ENCODE measurements at regions not wholly inside any gene's neighbourhood (a gene's known extent, or its start where the extent isn't known, plus 50 kb on each side); places are given as distances from the start of the nearest gene placed in this dataset.

GRCh38 chr3:64939309-64939708 lies 251.5 kb upstream of the ADAMTS9 start:
- no peak for DNase-seq (ENCODE audit: low read depth in 2 of 2)
- H3K4me3 ChIP-seq (replicated peaks in 1 of 2; ENCODE audit: low read depth in 2 of 2, low read length in 2 of 2): no peak overlapping the region
- no peak for TF ChIP-seq CTCF (IDR thresholded peaks at IDR 0.05; ENCODE audit: low read depth, low read length)

GRCh38 chr3:64936556-64936955 lies 248.8 kb upstream of the ADAMTS9 start:
- DNase-seq (ENCODE audit: low read depth in 2 of 2): peak; percentile 8 to 27

GRCh38 chr3:64935971-64936370 lies 248.2 kb upstream of the ADAMTS9 start:
- no peak overlapping the region for H3K4me3 ChIP-seq (replicated peaks in 1 of 2; ENCODE audit: low read depth in 2 of 2, low read length in 2 of 2)
- DNase-seq (ENCODE audit: low read depth in 2 of 2): no peak
- no peak for TF ChIP-seq CTCF (IDR thresholded peaks at IDR 0.05; ENCODE audit: low read depth, low read length)

More at GRCh38 chr3:64936556-64936955, 248.8 kb upstream of the ADAMTS9 start:
- no peak overlapping the region for H3K4me3 ChIP-seq (replicated peaks in 1 of 2; ENCODE audit: low read depth in 2 of 2, low read length in 2 of 2)
- TF ChIP-seq CTCF (IDR thresholded peaks at IDR 0.05; ENCODE audit: low read depth, low read length): no peak

- DNase-seq (ENCODE audit: low read depth in 2 of 2): no peak
- no peak for TF ChIP-seq CTCF (IDR thresholded peaks at IDR 0.05; ENCODE audit: low read depth, low read length)
- no peak overlapping the region for H3K4me3 ChIP-seq (replicated peaks in 1 of 2; ENCODE audit: low read depth in 2 of 2, low read length in 2 of 2)
Measured at GRCh38 chr3:64932666-64933342, 245.0 kb upstream of the ADAMTS9 start.

- DNase-seq (ENCODE audit: low read depth in 2 of 2): no peak
- TF ChIP-seq CTCF (IDR thresholded peaks at IDR 0.05; ENCODE audit: low read depth, low read length): no peak
- H3K4me3 ChIP-seq (replicated peaks in 1 of 2; ENCODE audit: low read depth in 2 of 2, low read length in 2 of 2): no peak overlapping the region
Measured at GRCh38 chr3:64932016-64932518, 244.3 kb upstream of the ADAMTS9 start.

- TF ChIP-seq CTCF (IDR thresholded peaks at IDR 0.05; ENCODE audit: low read depth, low read length): no peak
Measured at GRCh38 chr3:64930891-64931290, 243.1 kb upstream of the ADAMTS9 start.

GRCh38 chr3:64928683-64929082 lies 240.9 kb upstream of the ADAMTS9 start:
- DNase-seq (ENCODE audit: low read depth in 2 of 2): no peak
- TF ChIP-seq CTCF (IDR thresholded peaks at IDR 0.05; ENCODE audit: low read depth, low read length): no peak
- no peak overlapping the region for H3K4me3 ChIP-seq (replicated peaks in 1 of 2; ENCODE audit: low read depth in 2 of 2, low read length in 2 of 2)

More at GRCh38 chr3:64930891-64931290, 243.1 kb upstream of the ADAMTS9 start:
- H3K4me3 ChIP-seq (replicated peaks in 1 of 2; ENCODE audit: low read depth in 2 of 2, low read length in 2 of 2): no peak overlapping the region
- DNase-seq (ENCODE audit: low read depth in 2 of 2): no peak
